GM12878 (cell line): ENCODE measurements at regions not wholly inside any gene's neighbourhood (a gene's known extent, or its start where the extent isn't known, plus 50 kb on each side); places are given as distances from the start of the nearest gene placed in this dataset.

Experiments
- BRCA1 ChIP-seq: IDR thresholded peaks from 2 replicates; pipeline ENCODE4 v1.6.1; 2011; ENCODE audit warnings: low read depth, low read length, improper control_type of control experiment
- EP300 ChIP-seq, 2 experiments: fragments of 150-350 bp in 1 of 2; IDR thresholded peaks; 2 replicates each; pipeline ENCODE4 v1.6.1; 2011 to 2012; ENCODE audit warnings: low read depth in 2 of 2, low read length in 2 of 2, borderline replicate concordance in 1 of 2, improper control_type of control experiment in 1 of 2, inconsistent platforms in 1 of 2; ENCODE audit not compliant: control insufficient read depth in 1 of 2
- EZH2 ChIP-seq: IDR thresholded peaks from 2 replicates; pipeline ENCODE4 v1.6.1; 2012; ENCODE audit warnings: low read depth, mild to moderate bottlenecking, control low read depth, inconsistent platforms, low read length, borderline replicate concordance; ENCODE audit not compliant: control insufficient read depth
- MYC ChIP-seq: IDR thresholded peaks from 2 replicates; pipeline ENCODE4 v1.6.1; 2011; ENCODE audit warnings: mild to moderate bottlenecking, low read length, moderate library complexity, inconsistent platforms; ENCODE audit not compliant: insufficient read depth, insufficient replicate concordance, insufficient read length, severe bottlenecking
- POLR2AphosphoS5 ChIP-seq: IDR thresholded peaks from 2 replicates; pipeline ENCODE4 v1.6.1; 2011; ENCODE audit warnings: mild to moderate bottlenecking, low read length, inconsistent platforms
- RAD21 ChIP-seq: IDR thresholded peaks from 2 replicates; pipeline ENCODE4 v1.6.1; 2011; ENCODE audit warnings: mild to moderate bottlenecking, low read depth, low read length, moderate library complexity; ENCODE audit not compliant: insufficient read depth
- STAT3 ChIP-seq: IDR thresholded peaks from 2 replicates; pipeline ENCODE4 v1.6.1; 2011; ENCODE audit warnings: low read depth, low read length, improper control_type of control experiment
- TCF7 ChIP-seq: IDR thresholded peaks from 2 replicates; pipeline ENCODE4 v1.6.1; 2014; ENCODE audit warnings: antibody characterized with exemption, borderline replicate concordance
- TF ChIP-seq, protein P1 (sequence below): fragments of 450-650 bp; IDR thresholded peaks from 2 replicates; pipeline ENCODE4 v1.6.1; 2017; ENCODE audit warnings: mild to moderate bottlenecking
- TF ChIP-seq, protein P2 (sequence below), 3 experiments: IDR thresholded peaks in 2 of 3; conservative IDR thresholded peaks in 1 of 3; 2 replicates each; pipeline ENCODE4 v1.5.1; 2011; ENCODE audit warnings: low read depth in 3 of 3, low read length in 3 of 3, mild to moderate bottlenecking in 3 of 3, control low read depth in 2 of 3, moderate library complexity in 2 of 3, inconsistent platforms in 1 of 3, mixed read lengths in 1 of 3; ENCODE audit not compliant: control insufficient read depth in 2 of 3, insufficient read depth in 1 of 3; ENCODE audit errors: extremely low read depth in 1 of 3
- TF ChIP-seq, protein P3 (sequence below): IDR thresholded peaks from 2 replicates; pipeline ENCODE4 v1.6.1; 2011; ENCODE audit warnings: borderline replicate concordance, low read depth, mild to moderate bottlenecking, moderate library complexity, mixed read lengths, low read length; ENCODE audit not compliant: insufficient read depth; ENCODE audit errors: extremely low read length
- TF ChIP-seq, protein P4 (sequence below): IDR thresholded peaks from 2 replicates; pipeline ENCODE4 v1.6.1; 2012; ENCODE audit warnings: low read depth, low read length, improper control_type of control experiment

DNA sequence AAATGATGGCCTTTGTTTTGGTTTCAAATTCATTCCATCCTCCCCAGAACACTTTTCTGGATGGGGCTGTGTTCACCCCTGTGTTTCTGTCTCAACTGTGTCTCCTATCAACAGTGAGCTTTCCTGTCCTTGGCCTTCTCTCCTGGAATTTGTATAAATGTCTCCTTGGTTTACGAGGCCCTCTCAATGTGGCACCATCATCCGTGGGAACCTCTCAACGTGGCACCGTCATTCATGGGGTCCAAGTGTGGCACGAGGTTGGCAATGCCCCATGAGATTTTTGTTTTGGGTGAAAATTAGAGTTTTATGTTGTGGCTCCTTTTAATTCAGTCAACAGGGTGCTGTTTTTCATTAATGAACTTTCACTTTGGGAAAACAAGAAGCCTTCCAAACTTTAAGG is 280.7 kb upstream of the SALL3 start:
- no peak for TF ChIP-seq EP300 (IDR thresholded peaks at IDR 0.05; ENCODE audit: borderline replicate concordance in 1 of 2, control insufficient read depth in 1 of 2, low read depth in 2 of 2, low read length in 2 of 2)
- no peak for TF ChIP-seq EZH2
- TF ChIP-seq, protein P1, sequence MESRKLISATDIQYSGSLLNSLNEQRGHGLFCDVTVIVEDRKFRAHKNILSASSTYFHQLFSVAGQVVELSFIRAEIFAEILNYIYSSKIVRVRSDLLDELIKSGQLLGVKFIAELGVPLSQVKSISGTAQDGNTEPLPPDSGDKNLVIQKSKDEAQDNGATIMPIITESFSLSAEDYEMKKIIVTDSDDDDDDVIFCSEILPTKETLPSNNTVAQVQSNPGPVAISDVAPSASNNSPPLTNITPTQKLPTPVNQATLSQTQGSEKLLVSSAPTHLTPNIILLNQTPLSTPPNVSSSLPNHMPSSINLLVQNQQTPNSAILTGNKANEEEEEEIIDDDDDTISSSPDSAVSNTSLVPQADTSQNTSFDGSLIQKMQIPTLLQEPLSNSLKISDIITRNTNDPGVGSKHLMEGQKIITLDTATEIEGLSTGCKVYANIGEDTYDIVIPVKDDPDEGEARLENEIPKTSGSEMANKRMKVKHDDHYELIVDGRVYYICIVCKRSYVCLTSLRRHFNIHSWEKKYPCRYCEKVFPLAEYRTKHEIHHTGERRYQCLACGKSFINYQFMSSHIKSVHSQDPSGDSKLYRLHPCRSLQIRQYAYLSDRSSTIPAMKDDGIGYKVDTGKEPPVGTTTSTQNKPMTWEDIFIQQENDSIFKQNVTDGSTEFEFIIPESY: no peak
- no peak for TF ChIP-seq RAD21
- no peak for TF ChIP-seq MYC
- no peak for TF ChIP-seq POLR2AphosphoS5
- TF ChIP-seq BRCA1: no peak
- TF ChIP-seq, protein P2, sequence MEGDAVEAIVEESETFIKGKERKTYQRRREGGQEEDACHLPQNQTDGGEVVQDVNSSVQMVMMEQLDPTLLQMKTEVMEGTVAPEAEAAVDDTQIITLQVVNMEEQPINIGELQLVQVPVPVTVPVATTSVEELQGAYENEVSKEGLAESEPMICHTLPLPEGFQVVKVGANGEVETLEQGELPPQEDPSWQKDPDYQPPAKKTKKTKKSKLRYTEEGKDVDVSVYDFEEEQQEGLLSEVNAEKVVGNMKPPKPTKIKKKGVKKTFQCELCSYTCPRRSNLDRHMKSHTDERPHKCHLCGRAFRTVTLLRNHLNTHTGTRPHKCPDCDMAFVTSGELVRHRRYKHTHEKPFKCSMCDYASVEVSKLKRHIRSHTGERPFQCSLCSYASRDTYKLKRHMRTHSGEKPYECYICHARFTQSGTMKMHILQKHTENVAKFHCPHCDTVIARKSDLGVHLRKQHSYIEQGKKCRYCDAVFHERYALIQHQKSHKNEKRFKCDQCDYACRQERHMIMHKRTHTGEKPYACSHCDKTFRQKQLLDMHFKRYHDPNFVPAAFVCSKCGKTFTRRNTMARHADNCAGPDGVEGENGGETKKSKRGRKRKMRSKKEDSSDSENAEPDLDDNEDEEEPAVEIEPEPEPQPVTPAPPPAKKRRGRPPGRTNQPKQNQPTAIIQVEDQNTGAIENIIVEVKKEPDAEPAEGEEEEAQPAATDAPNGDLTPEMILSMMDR (IDR thresholded peaks at IDR 0.05 in 2 of 3, conservative IDR thresholded peaks at IDR 0.05 in 1 of 3; ENCODE audit: control insufficient read depth in 2 of 3, extremely low read depth in 1 of 3, insufficient read depth in 1 of 3, low read depth in 3 of 3, low read length in 3 of 3): no peak
- no peak for TF ChIP-seq TCF7
- TF ChIP-seq STAT3: no peak
- TF ChIP-seq, protein P3, sequence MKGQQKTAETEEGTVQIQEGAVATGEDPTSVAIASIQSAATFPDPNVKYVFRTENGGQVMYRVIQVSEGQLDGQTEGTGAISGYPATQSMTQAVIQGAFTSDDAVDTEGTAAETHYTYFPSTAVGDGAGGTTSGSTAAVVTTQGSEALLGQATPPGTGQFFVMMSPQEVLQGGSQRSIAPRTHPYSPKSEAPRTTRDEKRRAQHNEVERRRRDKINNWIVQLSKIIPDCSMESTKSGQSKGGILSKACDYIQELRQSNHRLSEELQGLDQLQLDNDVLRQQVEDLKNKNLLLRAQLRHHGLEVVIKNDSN: no peak
- TF ChIP-seq, protein P4, sequence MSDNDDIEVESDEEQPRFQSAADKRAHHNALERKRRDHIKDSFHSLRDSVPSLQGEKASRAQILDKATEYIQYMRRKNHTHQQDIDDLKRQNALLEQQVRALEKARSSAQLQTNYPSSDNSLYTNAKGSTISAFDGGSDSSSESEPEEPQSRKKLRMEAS: no peak
